Keratinocyte (primary cell): ENCODE measurements at regions not wholly inside any gene's neighbourhood (a gene's known extent, or its start where the extent isn't known, plus 50 kb on each side); places are given as distances from the start of the nearest gene placed in this dataset.
A peak's percentile ranks its signal among the peaks of the same experiment; 100 is the strongest.

Source experiments
- DNase-seq: peaks from one replicate; pipeline ENCODE4 v3.0.0-alpha.2; 2011; ENCODE audit warnings: low read depth, missing footprints, low spot score
- FAIRE-seq: peaks from 2 replicates; lab custom pipeline; 2011; peaks lifted over from hg19 to GRCh38; lab: Jason Lieb, UNC
- H2AFZ ChIP-seq: 2 replicates; pipeline ENCODE4 v1.6.0; 2012; ENCODE audit warnings: low read length, control low read depth, inconsistent platforms; ENCODE audit not compliant: control insufficient read depth
- H3K27ac ChIP-seq: 2 replicates; pipeline ENCODE4 v1.5.1; 2011; ENCODE audit warnings: low read length; ENCODE audit not compliant: control insufficient read depth, insufficient read depth
- H3K27me3 ChIP-seq: 3 replicates; pipeline ENCODE4 v1.6.0; 2011; ENCODE audit warnings: low read length; ENCODE audit not compliant: control insufficient read depth, insufficient read depth; ENCODE audit errors: extremely low read depth
- H3K36me3 ChIP-seq, 2 experiments: 2 replicates in 1 of 2; 3 replicates in 1 of 2; pipeline ENCODE4 v1.5.1; 2011; ENCODE audit warnings: low read length in 2 of 2, mild to moderate bottlenecking in 1 of 2; ENCODE audit not compliant: control insufficient read depth in 2 of 2, insufficient read depth in 2 of 2; ENCODE audit errors: extremely low read depth in 1 of 2
- H3K4me1 ChIP-seq: 3 replicates; pipeline ENCODE4 v1.5.1; 2011; ENCODE audit warnings: low read length; ENCODE audit not compliant: control insufficient read depth, insufficient read depth; ENCODE audit errors: extremely low read depth
- H3K4me2 ChIP-seq: 3 replicates; pipeline ENCODE4 v1.6.0; 2011; ENCODE audit warnings: low read depth, low read length; ENCODE audit not compliant: control insufficient read depth, insufficient read depth; ENCODE audit errors: extremely low read depth
- H3K4me3 ChIP-seq, 3 experiments: fragments of 200-600 bp in 1 of 3; sonication (generic) in 1 of 3; 2 replicates in 2 of 3; 3 replicates in 1 of 3; pipeline ENCODE4 v1.5.1; 2011 to 2016; ENCODE audit warnings: low read length in 3 of 3, mild to moderate bottlenecking in 3 of 3, control low read depth in 2 of 3, inconsistent platforms in 1 of 3, low read depth in 1 of 3, mixed read lengths in 1 of 3, mixed run types in 1 of 3, moderate library complexity in 1 of 3; ENCODE audit not compliant: control insufficient read depth in 2 of 3, insufficient read depth in 2 of 3; ENCODE audit errors: extremely low read depth in 1 of 3
- H3K79me2 ChIP-seq: 2 replicates; pipeline ENCODE4 v1.6.0; 2012; ENCODE audit warnings: low read length; ENCODE audit not compliant: control insufficient read depth, insufficient read depth
- H3K9ac ChIP-seq: 3 replicates; pipeline ENCODE4 v1.6.0; 2011; ENCODE audit warnings: low read length; ENCODE audit not compliant: control insufficient read depth, insufficient read depth; ENCODE audit errors: extremely low read depth
- H3K9me1 ChIP-seq: 3 replicates; pipeline ENCODE4 v1.6.0; 2011; ENCODE audit warnings: low read length; ENCODE audit not compliant: control insufficient read depth, insufficient read depth; ENCODE audit errors: extremely low read depth
- H3K9me3 ChIP-seq: 2 replicates; pipeline ENCODE4 v1.5.1; 2012; ENCODE audit warnings: low read depth, low read length; ENCODE audit not compliant: control insufficient read depth
- H4K20me1 ChIP-seq: 3 replicates; pipeline ENCODE4 v1.6.0; 2011; ENCODE audit warnings: low read length; ENCODE audit not compliant: control insufficient read depth, insufficient read depth; ENCODE audit errors: extremely low read depth
- CTCF ChIP-seq, 3 experiments: IDR thresholded peaks in 1 of 3; conservative IDR thresholded peaks in 1 of 3; optimal IDR thresholded peaks in 1 of 3; 2 replicates in 2 of 3; 3 replicates in 1 of 3; pipeline versions ENCODE3 to v1.5.1; 2011; ENCODE audit warnings: low read length in 3 of 3, mild to moderate bottlenecking in 3 of 3, moderate library complexity in 2 of 3, control low read depth in 1 of 3, inconsistent platforms in 1 of 3; ENCODE audit not compliant: insufficient read depth in 2 of 3; ENCODE audit errors: extremely low read depth in 1 of 3
- EZH2 ChIP-seq: IDR thresholded peaks from one replicate; pipeline ENCODE4 v1.6.1; 2012; ENCODE audit warnings: inconsistent platforms, mild to moderate bottlenecking, low read length, moderate library complexity
- dilution Hi-C: fragments of 300-500 bp; cut with MboI; formaldehyde crosslinking; loops from one replicate; pipeline ENCODE4 v1.7.0; 2020; ENCODE audit warnings: low sequenced_read_pairs; ENCODE audit not compliant: extremely low pct_ligation_motif_present

- TF ChIP-seq CTCF (optimal IDR thresholded peaks at IDR 0.05 in 1 of 3, IDR thresholded peaks at IDR 0.05 in 1 of 3, conservative IDR thresholded peaks at IDR 0.05 in 1 of 3; ENCODE audit: extremely low read depth in 1 of 3, insufficient read depth in 2 of 3, low read length in 3 of 3) (no peak), EZH2 (no peak)
- Histone ChIP-seq H3K9ac (no peak overlapping the region), H2AFZ (no peak overlapping the region), H3K79me2 (no peaks in the 10 kb centered on the region), H3K9me3 (no peaks in the 10 kb centered on the region), H3K4me3 (no peak overlapping the region), H3K27me3 (peaks cover 13% of the 10 kb centered on the region), H3K4me1 (no peaks in the 10 kb centered on the region), H3K27ac (no peak overlapping the region), H3K4me2 (no peak overlapping the region), H4K20me1 (no peaks in the 10 kb centered on the region), H3K9me1 (no peaks in the 10 kb centered on the region), H3K36me3 (no peaks in the 10 kb centered on the region)
- FAIRE-seq (peak; percentile 78), DNase-seq (no peak)
- dilution Hi-C loops = no loop called here
Observed at GRCh38 chr13:48775804-48776203, 122.1 kb downstream of the CYSLTR2 start.

- Histone ChIP-seq H3K79me2 (no peaks in the 10 kb centered on the region), H3K4me3 (no peak overlapping the region), H3K27me3 (peaks cover 9% of the 10 kb centered on the region), H3K9ac (no peak overlapping the region), H2AFZ (no peak overlapping the region), H3K36me3 (no peaks in the 10 kb centered on the region), H4K20me1 (no peaks in the 10 kb centered on the region), H3K9me3 (no peaks in the 10 kb centered on the region), H3K9me1 (no peaks in the 10 kb centered on the region), H3K4me1 (no peaks in the 10 kb centered on the region), H3K4me2 (no peak overlapping the region), H3K27ac (no peak overlapping the region)
- dilution Hi-C loops = no loop called here
- TF ChIP-seq EZH2 (no peak), CTCF (optimal IDR thresholded peaks at IDR 0.05 in 1 of 3, IDR thresholded peaks at IDR 0.05 in 1 of 3, conservative IDR thresholded peaks at IDR 0.05 in 1 of 3; ENCODE audit: extremely low read depth in 1 of 3, insufficient read depth in 2 of 3, low read length in 3 of 3) (no peak)
- no peak for FAIRE-seq
- no peak for DNase-seq
Observed at GRCh38 chr13:48776401-48776800, 122.7 kb downstream of the CYSLTR2 start.
